ENCODE measurements at regions not wholly inside any gene's neighbourhood (a gene's known extent, or its start where the extent isn't known, plus 50 kb on each side); places are given as distances from the start of the nearest gene placed in this dataset.
"Not testable (repeated sequence)": the region's sequence is repeated elsewhere in the genome, so short reads cannot be mapped to it uniquely, and the experiment has no call there.

GRCh38 chr3:20316238-20316637, 130.2 kb upstream of the SGO1 start:
- no peak for DNase-seq

DNA sequence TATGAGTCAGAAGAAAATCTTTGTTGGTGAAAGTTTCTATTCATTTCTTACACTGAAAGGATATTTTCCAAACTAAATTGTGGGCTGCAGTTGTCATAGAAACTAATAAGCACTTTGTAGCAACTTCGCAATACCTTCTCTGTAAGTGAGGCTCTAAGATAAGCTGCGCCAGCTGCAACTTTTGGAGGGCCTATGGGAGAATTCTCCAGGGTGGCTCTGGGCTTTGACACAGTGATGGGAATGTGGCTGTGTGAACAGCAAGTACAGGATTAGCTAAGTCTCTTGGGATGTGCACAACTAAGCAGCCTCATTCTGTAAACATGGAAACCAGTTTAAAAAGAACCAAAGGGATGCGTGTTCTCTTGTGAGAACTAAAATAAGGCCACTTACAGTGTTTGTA, 124.6 kb upstream of the SGO1 start:
- no peak for DNase-seq

DNA sequence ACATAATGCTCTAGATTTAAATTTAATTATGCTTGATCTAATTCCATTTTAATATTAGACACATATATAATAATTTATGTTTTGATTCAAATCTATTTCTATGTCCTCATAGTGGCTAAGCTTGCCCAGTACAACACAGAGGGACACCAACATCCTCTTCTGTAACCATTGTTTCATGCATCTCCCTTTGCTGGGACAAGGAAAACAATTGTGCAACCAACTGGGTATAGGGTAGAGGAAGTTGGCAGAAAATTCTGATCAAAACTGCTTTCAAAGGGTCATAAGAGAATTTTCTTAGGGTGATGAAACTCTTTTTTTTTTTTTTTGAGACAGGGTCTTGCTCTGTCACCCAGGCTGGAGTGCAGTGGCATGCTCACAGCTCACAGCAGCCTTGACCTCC, 121.4 kb upstream of the SGO1 start:
- no peak for DNase-seq

DNA sequence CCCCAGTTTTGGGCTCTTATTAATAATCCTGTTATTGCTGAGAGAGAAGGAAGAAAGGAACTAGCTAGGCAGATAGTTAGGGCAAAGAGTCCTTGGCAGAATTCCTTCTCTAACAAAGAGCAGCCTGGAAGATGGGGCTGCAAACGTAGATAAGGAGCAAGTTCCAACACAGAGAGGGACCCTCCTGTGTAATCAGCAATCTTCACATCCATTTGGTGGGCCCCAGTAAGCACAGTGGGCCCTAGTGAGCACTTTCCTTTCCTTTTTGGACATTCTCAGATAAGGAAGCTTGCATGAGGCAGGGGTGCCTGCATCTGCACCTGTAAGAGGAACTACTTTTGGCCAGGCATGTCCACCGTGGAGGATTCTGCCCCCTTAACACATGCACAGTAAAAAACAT, 119.6 kb upstream of the SGO1 start:
- DNase-seq: no peak

GRCh38 chr3:20302766-20303165, 116.8 kb upstream of the SGO1 start:
- no peak for DNase-seq

DNA sequence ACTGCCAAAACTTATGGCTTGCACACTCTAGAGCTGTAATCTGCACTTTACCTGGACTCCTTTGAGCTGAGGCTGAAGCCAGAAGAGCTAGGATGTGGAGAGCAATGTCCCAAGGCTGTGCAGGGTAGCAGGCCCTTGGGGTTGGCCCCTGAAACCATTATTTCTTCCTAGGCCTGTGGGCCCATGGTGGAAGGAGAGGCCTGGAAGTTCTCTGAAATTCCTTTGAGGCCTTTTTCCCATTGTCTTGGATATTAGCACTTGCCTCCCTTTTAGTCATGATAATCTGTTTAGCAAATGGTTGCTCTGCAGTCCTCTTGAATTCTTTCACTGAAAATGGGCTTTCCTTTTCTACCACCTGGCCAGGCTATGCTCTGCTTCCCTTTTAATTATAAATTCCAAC, 102.0 kb upstream of the SGO1 start:
- DNase-seq: no peak

- DNase-seq: no peak
Observed at GRCh38 chr3:20280257-20280656, 94.3 kb upstream of the SGO1 start.

GRCh38 chr3:20265977-20266376, 80.0 kb upstream of the SGO1 start:
- not testable (repeated sequence) for DNase-seq

GRCh38 chr3:20264900-20265567, 79.0 kb upstream of the SGO1 start:
- DNase-seq: no peak

DNA sequence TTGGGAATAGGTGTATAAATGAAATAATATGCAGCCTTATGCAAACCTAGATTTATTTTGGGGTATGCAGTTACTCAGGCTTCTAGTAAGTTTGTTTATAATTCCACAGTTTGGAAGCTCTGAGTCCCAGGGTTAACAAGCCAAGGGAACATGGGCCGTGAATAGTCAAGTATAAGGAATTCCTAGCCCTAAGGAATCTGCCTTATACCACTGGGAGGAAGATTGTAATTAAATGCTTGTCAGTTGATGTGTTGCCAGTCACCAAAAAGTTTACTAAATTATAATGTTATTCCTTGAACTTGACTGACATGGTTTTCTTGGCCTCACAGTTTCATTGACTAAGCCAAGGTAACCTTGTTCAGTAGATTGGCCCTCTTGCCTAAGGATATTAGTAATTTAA, 72.4 kb upstream of the SGO1 start:
- DNase-seq: no peak

GRCh38 chr3:20256144-20256543, 70.1 kb upstream of the SGO1 start:
- DNase-seq: no peak

DNA sequence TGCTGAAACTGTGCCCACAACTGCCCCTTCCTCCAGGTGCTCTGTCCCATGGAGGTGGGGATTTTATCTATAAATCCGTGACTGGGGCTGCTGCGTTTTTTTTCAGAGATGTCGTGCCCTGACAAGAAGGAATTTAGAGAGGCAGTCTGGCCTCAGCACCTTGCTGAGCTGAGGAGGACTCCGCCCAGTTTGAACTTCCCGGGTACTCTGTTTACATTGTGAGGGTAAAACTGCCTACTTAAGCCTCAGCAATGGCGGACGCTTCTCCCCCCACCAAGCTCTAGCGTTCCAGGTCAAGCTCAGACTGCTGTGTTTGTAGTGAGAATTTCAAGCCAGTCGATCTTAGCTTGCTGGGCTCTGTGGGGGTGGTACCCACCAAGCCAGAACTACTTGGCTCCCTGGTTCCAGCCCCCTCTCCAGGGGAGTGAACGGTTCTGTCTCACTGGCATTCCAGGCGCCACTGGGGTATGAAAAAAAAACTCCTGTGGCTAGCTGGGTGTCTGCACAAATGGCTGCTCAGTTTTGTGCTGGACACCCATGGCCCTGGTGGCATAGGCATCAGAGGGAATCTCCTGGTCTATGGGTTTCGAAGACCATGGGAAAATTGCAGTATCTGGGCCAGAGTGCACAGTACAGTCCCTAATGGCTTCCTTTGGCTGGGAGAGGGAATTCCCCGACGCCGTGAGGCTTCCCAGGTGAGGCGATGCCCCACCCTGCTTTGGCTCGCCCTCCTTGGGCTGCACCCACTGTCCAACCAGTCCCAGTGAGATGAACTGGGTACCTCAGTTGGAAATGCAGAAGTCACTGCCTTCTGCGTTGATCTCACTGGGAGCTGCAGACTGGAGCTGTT, 68.5 kb upstream of the SGO1 start:
- DNase-seq: no peak

DNA sequence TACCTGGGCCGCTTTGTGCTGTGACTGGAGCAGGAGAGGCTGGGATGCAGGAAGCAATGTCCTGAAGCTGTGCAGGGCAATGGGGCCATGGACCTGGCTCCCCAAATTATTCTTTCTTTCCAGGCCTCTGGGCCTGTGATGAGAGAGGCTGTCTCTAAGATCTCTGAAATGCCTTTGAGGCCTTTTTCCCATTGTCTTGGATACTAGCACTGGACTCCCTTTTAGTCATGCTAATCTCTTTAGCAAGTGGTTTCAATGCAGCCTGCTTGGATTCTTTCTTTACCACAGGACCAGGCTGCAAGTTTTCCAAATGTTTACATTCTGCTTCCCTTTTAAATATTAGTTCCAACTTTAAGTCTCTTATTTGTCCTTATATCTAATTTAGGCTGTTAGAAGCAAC, 64.8 kb upstream of the SGO1 start:
- DNase-seq: no peak

- no peak for DNase-seq
Observed at GRCh38 chr3:20250314-20250713, 64.3 kb upstream of the SGO1 start.

GRCh38 chr3:20246662-20247061, 60.7 kb upstream of the SGO1 start:
- DNase-seq: no peak

DNA sequence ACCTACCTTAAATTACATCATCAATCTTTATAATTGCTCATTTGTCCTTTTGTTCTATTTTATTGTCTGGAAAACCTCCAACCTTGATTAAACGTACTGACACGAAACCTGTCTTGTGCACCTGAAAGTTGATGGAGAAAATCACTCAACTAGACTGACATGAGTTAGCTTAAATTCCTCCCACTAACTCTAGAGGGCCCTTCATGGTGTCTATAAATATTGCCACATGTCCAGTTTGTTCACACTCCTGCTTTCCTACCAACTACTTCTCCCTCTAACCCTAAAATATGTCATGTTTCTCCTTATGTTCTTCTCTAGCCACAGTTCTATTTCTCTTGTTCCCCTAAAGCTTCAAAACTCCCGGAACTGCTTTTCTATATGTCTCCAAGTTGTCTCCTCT, 59.8 kb upstream of the SGO1 start:
- DNase-seq: no peak

- no peak for DNase-seq
Observed at GRCh38 chr3:20240154-20240883, 54.3 kb upstream of the SGO1 start.

- not testable (repeated sequence) for DNase-seq
Observed at GRCh38 chr3:20238199-20238598, 52.2 kb upstream of the SGO1 start.

DNA sequence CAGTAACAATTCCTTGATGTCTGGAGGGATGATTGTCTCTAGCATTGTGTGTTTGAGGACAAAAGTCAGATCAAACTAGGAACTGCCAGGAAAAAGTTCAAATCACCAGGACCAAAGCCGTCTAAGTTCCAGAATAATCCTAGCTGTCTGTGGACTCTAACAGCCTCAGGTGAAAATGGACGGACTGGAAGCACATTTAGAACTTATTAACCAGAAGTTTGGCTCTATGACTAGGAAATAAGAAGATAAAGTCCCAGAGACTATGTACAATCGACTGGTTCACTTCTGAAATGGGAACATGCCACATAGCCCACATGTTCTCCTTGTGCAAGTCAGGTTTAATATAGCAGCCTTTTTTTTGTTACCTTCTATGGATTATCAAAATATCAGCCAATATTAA, 50.6 kb upstream of the SGO1 start:
- no peak for DNase-seq

Data from stimulated activated CD4-positive, alpha-beta T cell treated with anti-CD3 and anti-CD28 coated beads, Interleukin-4, amount 100 ng/mL, for 24 hours (primary cell).